ENCODE measurements at regions not wholly inside any gene's neighbourhood (a gene's known extent, or its start where the extent isn't known, plus 50 kb on each side); places are given as distances from the start of the nearest gene placed in this dataset.

DNA sequence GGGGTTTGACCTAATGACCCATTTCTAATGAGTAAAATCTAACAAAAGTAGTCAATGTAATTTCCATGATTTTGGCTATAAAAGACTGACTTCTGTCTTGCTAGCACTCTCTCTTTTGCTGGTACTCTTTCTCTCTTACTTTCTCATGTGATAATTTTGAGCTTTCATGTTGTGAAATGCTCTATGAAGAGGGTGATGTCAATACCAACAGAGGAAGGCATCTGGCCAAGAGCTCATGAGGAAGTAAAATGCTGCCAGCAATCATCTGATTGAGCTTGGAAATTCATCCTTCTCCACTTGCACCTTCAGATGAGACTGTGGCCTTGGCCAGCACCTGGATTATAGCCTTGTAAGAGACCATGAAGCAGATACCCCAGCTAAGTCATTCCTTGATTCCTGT lies 347.7 kb downstream of the HS3ST1 start:
- Histone ChIP-seq H3K36me3 (ENCODE audit: control insufficient read depth in 2 of 2, insufficient read depth in 1 of 2, low read length in 2 of 2) (no peaks in the 10 kb centered on the region), H3K27ac (ENCODE audit: extremely low read depth, low read depth, low read length) (no peak overlapping the region), H3K4me3 (ENCODE audit: low read depth, low read length) (no peak overlapping the region), H3K9me3 (ENCODE audit: control insufficient read depth, insufficient read depth, low read depth, low read length) (no peaks in the 10 kb centered on the region), H3K4me1 (ENCODE audit: control insufficient read depth, insufficient read depth, low read length) (no peaks in the 10 kb centered on the region)
- ChIA-PET POLR2A (no interaction called here), CTCF (no interaction called here)
- TF ChIP-seq ZNF350 (tag by site-specific recombination; IDR thresholded peaks at IDR 0.05) (no peak), ZNF530 (tag by site-specific recombination; IDR thresholded peaks at IDR 0.05; ENCODE audit: low read depth) (no peak), GLI4 (tag by site-specific recombination; IDR thresholded peaks at IDR 0.05) (no peak), ZNF302 (tag by site-specific recombination; IDR thresholded peaks at IDR 0.05; ENCODE audit: low read depth) (no peak), HOXC10 (CRISPR knock-in tag; IDR thresholded peaks at IDR 0.05) (no peak), ZNF157 (tag by site-specific recombination; IDR thresholded peaks at IDR 0.05) (no peak), ZNF510 (tag by site-specific recombination; IDR thresholded peaks at IDR 0.05; ENCODE audit: insufficient replicate concordance) (no peak), ZSCAN23 (tag by site-specific recombination; IDR thresholded peaks at IDR 0.05) (no peak), ZNF211 (tag by site-specific recombination; IDR thresholded peaks at IDR 0.05; ENCODE audit: low read depth) (no peak), ZNF146 (tag by site-specific recombination; IDR thresholded peaks at IDR 0.05) (no peak), TRIM28 (IDR thresholded peaks at IDR 0.05; ENCODE audit: borderline replicate concordance, low read length) (no peak), ZNF2 (tag by site-specific recombination; IDR thresholded peaks at IDR 0.05) (no peak)
- TF ChIP-seq, protein P1, sequence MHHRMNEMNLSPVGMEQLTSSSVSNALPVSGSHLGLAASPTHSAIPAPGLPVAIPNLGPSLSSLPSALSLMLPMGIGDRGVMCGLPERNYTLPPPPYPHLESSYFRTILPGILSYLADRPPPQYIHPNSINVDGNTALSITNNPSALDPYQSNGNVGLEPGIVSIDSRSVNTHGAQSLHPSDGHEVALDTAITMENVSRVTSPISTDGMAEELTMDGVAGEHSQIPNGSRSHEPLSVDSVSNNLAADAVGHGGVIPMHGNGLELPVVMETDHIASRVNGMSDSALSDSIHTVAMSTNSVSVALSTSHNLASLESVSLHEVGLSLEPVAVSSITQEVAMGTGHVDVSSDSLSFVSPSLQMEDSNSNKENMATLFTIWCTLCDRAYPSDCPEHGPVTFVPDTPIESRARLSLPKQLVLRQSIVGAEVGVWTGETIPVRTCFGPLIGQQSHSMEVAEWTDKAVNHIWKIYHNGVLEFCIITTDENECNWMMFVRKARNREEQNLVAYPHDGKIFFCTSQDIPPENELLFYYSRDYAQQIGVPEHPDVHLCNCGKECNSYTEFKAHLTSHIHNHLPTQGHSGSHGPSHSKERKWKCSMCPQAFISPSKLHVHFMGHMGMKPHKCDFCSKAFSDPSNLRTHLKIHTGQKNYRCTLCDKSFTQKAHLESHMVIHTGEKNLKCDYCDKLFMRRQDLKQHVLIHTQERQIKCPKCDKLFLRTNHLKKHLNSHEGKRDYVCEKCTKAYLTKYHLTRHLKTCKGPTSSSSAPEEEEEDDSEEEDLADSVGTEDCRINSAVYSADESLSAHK (tag by site-specific recombination; IDR thresholded peaks at IDR 0.05): no peak

DNA sequence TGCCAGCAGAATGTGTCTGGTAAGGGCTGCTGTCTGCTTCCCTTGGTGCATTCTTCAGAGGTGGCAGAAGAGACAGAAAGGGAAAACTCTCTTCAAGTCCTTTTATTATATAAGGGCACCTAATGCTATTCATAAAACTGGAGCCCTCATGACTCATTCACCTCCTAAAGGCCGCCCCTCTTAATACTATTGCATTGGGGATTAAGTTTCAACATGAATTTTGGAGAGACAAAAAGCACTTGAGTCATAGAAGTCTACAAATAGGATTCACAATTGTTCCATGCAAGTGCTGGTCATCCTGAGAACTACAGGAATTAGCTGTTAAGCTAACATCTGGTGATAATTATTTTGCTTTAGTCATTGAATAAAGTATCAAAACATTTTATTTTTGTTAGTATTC lies 349.5 kb downstream of the HS3ST1 start:
- Histone ChIP-seq H3K27ac (ENCODE audit: extremely low read depth, low read depth, low read length) (no peak overlapping the region), H3K4me1 (ENCODE audit: control insufficient read depth, insufficient read depth, low read length) (no peaks in the 10 kb centered on the region), H3K9me3 (ENCODE audit: control insufficient read depth, insufficient read depth, low read depth, low read length) (no peaks in the 10 kb centered on the region), H3K4me3 (ENCODE audit: low read depth, low read length) (no peak overlapping the region), H3K36me3 (ENCODE audit: control insufficient read depth in 2 of 2, insufficient read depth in 1 of 2, low read length in 2 of 2) (no peaks in the 10 kb centered on the region)
- ChIA-PET POLR2A (no interaction called here), CTCF (interaction anchor here (1.0 kb wide), 1 partner anchor 9 kb away, joined by 3 read pairs; no protein-coding TSS in a partner anchor)
- TF ChIP-seq KLF1 (tag by site-specific recombination; IDR thresholded peaks at IDR 0.05) (no peak), ZNF335 (tag by site-specific recombination; conservative IDR thresholded peaks at IDR 0.05) (no peak), ZNF571 (tag by site-specific recombination; IDR thresholded peaks at IDR 0.05) (no peak), ZEB2 (tag by site-specific recombination; IDR thresholded peaks at IDR 0.05) (no peak), MYNN (tag by site-specific recombination; IDR thresholded peaks at IDR 0.05; ENCODE audit: borderline replicate concordance) (no peak), HOXC10 (CRISPR knock-in tag; IDR thresholded peaks at IDR 0.05) (no peak)
- TF ChIP-seq, protein P2, sequence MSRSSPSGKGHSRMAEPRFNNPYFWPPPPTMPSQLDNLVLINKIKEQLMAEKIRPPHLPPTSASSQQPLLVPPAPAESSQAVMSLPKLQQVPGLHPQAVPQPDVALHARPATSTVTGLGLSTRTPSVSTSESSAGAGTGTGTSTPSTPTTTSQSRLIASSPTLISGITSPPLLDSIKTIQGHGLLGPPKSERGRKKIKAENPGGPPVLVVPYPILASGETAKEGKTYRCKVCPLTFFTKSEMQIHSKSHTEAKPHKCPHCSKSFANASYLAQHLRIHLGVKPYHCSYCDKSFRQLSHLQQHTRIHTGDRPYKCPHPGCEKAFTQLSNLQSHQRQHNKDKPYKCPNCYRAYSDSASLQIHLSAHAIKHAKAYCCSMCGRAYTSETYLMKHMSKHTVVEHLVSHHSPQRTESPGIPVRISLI (tag by site-specific recombination; IDR thresholded peaks at IDR 0.05): no peak
- TF ChIP-seq, protein P3, sequence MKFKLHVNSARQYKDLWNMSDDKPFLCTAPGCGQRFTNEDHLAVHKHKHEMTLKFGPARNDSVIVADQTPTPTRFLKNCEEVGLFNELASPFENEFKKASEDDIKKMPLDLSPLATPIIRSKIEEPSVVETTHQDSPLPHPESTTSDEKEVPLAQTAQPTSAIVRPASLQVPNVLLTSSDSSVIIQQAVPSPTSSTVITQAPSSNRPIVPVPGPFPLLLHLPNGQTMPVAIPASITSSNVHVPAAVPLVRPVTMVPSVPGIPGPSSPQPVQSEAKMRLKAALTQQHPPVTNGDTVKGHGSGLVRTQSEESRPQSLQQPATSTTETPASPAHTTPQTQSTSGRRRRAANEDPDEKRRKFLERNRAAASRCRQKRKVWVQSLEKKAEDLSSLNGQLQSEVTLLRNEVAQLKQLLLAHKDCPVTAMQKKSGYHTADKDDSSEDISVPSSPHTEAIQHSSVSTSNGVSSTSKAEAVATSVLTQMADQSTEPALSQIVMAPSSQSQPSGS (tag by site-specific recombination; IDR thresholded peaks at IDR 0.05; ENCODE audit: low read depth): no peak
